GM18511 (cell line): ENCODE measurements at regions not wholly inside any gene's neighbourhood (a gene's known extent, or its start where the extent isn't known, plus 50 kb on each side); places are given as distances from the start of the nearest gene placed in this dataset.
"Not testable (repeated sequence)": the region's sequence is repeated elsewhere in the genome, so short reads cannot be mapped to it uniquely, and the experiment has no call there.

ENCODE experiments used
- ATAC-seq: cut with Tn5 transposase; IDR thresholded peaks from one replicate; pipeline ENCODE4 v1.9.1; 2021; ENCODE audit warnings: mild to moderate bottlenecking, moderate library complexity; ENCODE audit not compliant: unreplicated experiment

- ATAC-seq: no peak
Measured at GRCh38 chr3:194939949-194940770, 254.5 kb downstream of the FAM43A start.

- ATAC-seq: no peak
Measured at GRCh38 chr3:194941360-194941955, 255.8 kb downstream of the FAM43A start.

GRCh38 chr3:194941956-194942511 is 256.4 kb downstream of the FAM43A start:
- no peak for ATAC-seq

DNA sequence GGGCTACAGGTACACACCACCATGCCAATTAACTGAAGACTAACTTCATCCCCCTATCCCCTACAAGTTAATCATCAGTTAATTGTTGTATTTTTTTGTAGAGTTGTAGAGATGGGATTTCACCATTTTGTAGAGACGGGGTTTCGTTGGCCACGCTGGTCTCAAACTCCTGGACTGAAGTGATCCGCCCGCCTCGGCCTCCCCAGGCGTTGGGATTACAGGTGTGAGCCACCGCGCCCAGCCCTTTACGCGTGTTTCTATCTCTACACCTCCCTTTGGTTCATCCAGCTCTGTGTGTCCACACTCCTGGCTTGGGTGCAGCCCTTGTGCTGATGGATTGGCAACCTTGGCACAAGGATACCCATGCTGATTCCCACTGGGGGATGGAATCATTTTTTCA is 258.8 kb downstream of the FAM43A start:
- no peak for ATAC-seq

- no peak for ATAC-seq
Measured at GRCh38 chr3:194945508-194945907, 259.8 kb downstream of the FAM43A start.

DNA sequence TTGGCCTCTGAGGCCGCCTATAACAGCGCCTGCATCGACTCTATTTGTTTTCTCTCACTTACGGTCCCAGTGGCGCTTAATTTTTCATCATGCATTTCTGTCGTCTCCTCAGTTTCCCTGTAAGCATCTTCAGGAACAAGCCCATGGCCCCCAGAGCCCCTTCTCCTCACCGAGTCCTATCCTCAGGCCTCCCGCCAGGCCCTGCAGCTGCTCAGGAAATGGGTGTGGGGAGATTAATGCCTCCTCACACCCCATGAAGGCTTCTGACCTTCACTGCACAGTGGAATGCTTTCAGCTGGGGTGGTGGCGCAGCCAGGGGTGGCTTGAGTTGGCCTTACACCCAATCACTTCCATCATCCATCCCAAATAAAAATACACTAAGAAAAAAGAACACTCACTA is 260.4 kb downstream of the FAM43A start:
- no peak for ATAC-seq

DNA sequence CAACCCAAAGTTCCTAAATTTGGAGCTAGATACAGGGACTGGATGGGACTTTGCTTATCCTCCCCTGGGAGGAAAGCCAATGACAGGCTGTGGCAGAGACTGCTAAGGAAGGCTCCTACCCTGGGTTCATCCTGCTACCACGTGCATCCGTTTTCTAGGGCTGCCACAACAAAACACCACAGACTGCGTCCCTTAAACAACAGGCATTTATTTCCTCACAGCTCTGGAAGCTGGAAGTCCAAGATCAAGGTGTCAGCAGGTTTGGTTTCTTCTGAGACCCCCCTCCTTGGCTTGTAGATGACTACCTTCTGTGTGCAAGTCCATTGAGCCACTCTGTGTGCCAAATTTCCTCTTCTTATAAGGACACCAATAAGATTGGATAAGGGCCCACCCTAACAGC is 263.9 kb downstream of the FAM43A start:
- ATAC-seq: no peak

- ATAC-seq: no peak
Measured at GRCh38 chr3:194950906-194951628, 265.4 kb downstream of the FAM43A start.

DNA sequence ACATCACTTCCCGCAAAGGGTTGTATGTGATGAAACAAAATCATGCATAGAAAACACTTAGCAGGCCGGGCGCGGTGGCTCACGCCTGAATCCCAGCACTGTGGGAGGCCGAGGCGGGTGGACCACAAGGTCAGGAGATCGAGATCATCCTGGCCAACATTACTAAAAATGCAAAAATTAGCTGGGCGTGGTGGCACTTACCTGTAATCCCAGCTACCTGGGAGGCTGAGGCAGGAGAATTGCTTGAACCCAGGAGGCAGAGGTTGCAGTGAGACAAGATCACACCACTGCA is 265.9 kb downstream of the FAM43A start:
- ATAC-seq: not testable (repeated sequence)

DNA sequence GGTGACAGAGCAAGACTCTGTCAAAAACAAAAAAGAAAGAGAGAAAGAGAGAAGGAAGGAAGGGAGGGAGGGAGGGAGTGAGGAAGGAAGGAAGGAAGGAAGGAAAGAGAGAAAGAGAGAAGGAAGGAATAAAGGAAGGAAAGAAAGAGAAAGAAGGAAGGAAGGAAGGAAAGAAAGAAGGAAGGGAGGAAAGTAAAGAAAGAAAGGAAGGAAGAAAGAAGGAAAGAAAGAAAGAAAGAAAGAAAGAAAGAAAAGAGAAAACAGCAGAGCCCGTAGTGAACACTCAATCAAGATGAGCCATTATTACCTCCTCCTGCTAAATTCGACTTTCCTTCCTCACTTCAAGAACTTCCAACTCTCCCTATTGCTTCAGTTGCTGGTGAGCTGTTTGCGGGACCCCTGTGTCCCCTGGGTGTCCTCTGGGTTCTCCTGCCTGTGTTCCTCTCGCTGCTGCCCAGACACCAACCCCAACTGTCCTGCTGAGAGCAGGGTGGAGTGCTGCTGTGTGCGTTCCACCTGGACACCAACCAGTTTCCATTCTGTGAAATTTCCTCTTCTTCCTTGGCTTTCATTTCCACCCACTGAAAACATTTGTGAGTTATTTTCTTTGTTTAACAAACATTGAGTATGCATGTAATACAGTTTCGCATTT is 266.4 kb downstream of the FAM43A start:
- no peak for ATAC-seq

DNA sequence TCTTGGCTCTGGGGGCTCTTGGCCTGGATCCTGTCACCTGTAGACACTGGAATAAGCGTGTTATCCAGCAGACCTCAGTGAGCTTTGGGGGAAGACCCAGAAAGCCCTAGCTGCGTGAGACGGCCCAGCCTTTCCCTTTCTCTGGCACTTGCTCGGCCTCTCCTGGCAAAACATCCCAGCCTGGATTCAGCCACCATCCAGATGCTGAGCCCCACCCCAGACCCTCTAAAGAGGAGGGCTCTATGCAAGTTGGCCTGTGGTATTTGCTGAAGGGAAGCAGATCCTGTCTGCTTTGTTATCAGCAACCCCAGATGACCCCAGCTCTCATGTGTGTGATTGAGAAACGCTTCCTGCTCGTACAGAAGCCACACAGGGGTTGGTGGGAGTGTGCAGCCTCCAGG is 267.2 kb downstream of the FAM43A start:
- ATAC-seq: no peak

GRCh38 chr3:194953291-194953690 is 267.6 kb downstream of the FAM43A start:
- ATAC-seq: no peak

GRCh38 chr3:194955546-194955945 is 269.9 kb downstream of the FAM43A start:
- ATAC-seq: no peak

DNA sequence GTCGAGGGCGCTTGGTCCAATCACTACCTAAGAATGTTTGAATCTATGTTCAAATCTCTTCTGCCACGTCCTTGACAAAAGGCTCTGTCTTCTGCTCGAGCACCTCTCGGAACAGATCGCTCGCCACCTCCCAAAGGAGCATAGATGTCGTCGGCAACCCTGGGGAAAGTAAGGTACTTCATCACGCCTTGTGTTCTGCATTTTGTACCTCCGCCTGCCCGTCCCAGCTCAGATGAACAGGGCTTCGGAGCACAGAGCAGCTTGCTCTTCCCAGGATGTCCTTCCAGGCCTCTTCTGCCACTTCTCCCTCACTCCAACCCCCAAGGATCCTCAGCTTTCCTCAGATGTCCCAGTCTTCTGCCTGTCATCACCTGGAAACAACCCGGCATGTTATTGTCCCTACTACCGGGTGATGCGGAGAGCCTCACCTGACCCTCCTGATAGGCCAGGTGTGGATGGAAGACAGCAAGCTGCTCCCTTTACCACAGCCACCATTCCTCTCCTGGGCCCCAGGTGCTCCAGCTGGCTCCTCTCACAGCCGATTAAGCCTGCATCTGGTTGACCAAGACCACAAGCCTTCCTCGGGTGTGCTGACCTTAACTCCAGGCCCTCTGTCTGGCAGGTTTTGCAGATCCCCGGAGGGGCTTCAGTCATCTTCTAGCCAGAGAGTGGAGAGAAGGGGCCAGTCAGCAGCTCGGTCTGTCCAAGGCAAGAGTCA is 270.5 kb downstream of the FAM43A start:
- ATAC-seq: no peak

GRCh38 chr3:194956697-194957396 is 271.2 kb downstream of the FAM43A start:
- no peak for ATAC-seq

DNA sequence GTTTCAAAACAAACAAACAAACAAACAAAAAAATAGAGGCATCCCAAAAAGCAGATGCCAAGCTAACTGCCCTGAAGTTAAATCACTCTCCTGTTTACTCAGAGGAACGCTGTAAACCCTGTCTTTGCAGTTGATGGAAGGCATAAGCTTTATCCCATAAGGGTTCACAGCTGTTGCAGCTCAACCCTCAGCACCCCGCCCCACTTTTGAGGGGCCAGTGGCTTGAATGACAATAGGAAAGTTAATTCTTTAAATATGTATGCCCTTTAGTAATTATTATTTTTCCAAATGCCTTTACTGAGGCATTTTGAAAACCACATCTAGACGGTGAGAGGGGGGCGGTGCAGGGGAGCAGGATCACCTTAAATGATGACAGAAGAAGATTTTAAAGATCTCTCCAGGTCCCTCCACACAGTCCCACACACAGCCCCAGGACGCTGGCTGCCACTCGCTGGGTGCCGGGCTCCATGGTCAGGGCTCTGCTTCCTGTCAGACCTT is 272.1 kb downstream of the FAM43A start:
- ATAC-seq: no peak

DNA sequence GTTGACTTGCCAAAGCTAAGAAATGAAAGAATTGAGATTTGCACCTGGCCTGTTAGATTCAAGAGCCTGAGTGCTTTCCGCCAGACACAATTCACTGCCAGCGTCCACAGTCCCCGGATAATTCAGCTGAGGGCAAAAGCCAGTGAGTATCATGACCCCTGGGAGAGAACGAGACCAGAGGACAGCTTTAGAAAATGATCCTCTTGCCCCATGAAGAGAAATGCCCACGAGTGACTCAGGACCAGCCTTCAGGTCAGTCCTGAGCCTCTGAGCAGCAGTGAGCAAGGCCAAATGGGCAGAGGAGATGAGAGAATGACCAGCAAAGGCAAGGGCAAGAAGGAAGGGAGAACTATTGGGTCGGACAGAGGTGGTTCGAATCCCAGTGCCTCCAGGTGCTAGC is 273.5 kb downstream of the FAM43A start:
- ATAC-seq: no peak

- not testable (repeated sequence) for ATAC-seq
Measured at GRCh38 chr3:194959666-194960065, 274.0 kb downstream of the FAM43A start.

- ATAC-seq: no peak
Measured at GRCh38 chr3:194960446-194961032, 274.9 kb downstream of the FAM43A start.
